GM12878 (cell line): ENCODE measurements at regions not wholly inside any gene's neighbourhood (a gene's known extent, or its start where the extent isn't known, plus 50 kb on each side); places are given as distances from the start of the nearest gene placed in this dataset.
A peak's percentile ranks its signal among the peaks of the same experiment; 100 is the strongest.

Experiments
- ATAC-seq: fragments of 200-7000 bp; cut with Tn5 transposase; 3 replicates; pipeline ENCODE4 v1.9.1; 2020; ENCODE audit warnings: mild to moderate bottlenecking, moderate library complexity
- BruUV-seq: library from RNA; stranded (reverse); fragments of 400-500 nt; replicated peaks from 2 replicates; lab custom pipeline; 2021; lab: Mats Ljungman, UMichigan
- CTCF ChIA-PET: fragments of 300-600 bp; sonication (Branson Sonifier 250); formaldehyde crosslinking; extraction: SDS; loops from one replicate; lab custom pipeline; 2021; ENCODE audit warnings: inconsistent platforms; lab: Yijun Ruan, JAX
- POLR2A ChIA-PET: fragments of 350-600 bp; formaldehyde crosslinking; extraction: SDS; loops from one replicate; lab custom pipeline; 2021; ENCODE audit warnings: inconsistent platforms; lab: Charles Lee
- RAD21 ChIA-PET: fragments of 300-600 bp; sonication (Branson Sonifier 250); formaldehyde crosslinking; loops from one replicate; lab custom pipeline; 2023; ENCODE audit warnings: antibody characterized with exemption; ENCODE audit not compliant: unreplicated experiment; lab: Charles Lee
- SMC1A ChIA-PET: fragments of 300-600 bp; sonication (Branson Sonifier 250); formaldehyde crosslinking; loops from one replicate; lab custom pipeline; 2023; ENCODE audit not compliant: unreplicated experiment, uncharacterized antibody; lab: Charles Lee
- DNase-seq: peaks from one replicate; pipeline ENCODE4 v3.0.0-alpha.2; 2011; ENCODE audit warnings: low read depth, low spot score
- FAIRE-seq: peaks from 3 replicates; lab custom pipeline; 2011; peaks lifted over from hg19 to GRCh38; lab: Jason Lieb, UNC
- H2AFZ ChIP-seq: 2 replicates; pipeline ENCODE4 v1.6.0; 2011; ENCODE audit warnings: low read depth, low read length, control low read depth; ENCODE audit not compliant: control insufficient read depth
- H3K27ac ChIP-seq: 2 replicates; pipeline ENCODE4 v1.5.1; 2011; ENCODE audit warnings: control low read depth; ENCODE audit not compliant: control insufficient read depth, insufficient read depth
- H3K27me3 ChIP-seq, 2 experiments: replicated peaks in 1 of 2; 2 replicates each; pipeline versions ENCODE4 v1.6.0 to v1.6.1; 2011; ENCODE audit warnings: low read length in 1 of 2; ENCODE audit not compliant: control insufficient read depth in 2 of 2, insufficient read depth in 2 of 2
- H3K36me3 ChIP-seq, 2 experiments: 2 replicates each; pipeline ENCODE4 v1.5.1; 2011; ENCODE audit warnings: low read length in 1 of 2; ENCODE audit not compliant: control insufficient read depth in 2 of 2, insufficient read depth in 2 of 2
- H3K4me1 ChIP-seq: 2 replicates; pipeline ENCODE4 v1.6.1; 2011; ENCODE audit warnings: mild to moderate bottlenecking, low read length, moderate library complexity, mixed read lengths; ENCODE audit not compliant: control insufficient read depth, insufficient read depth
- H3K4me2 ChIP-seq: 2 replicates; pipeline ENCODE4 v1.6.0; 2011; ENCODE audit warnings: control low read depth; ENCODE audit not compliant: control insufficient read depth, insufficient read depth
- H3K4me3 ChIP-seq: fragments of 200-600 bp; sonication (generic); 2 replicates; pipeline ENCODE4 v1.5.1; 2016
- H3K79me2 ChIP-seq: 2 replicates; pipeline ENCODE4 v1.6.0; 2011; ENCODE audit warnings: low read length; ENCODE audit not compliant: control insufficient read depth, insufficient read depth
- H3K9ac ChIP-seq: 2 replicates; pipeline ENCODE4 v1.8.0; 2011; ENCODE audit warnings: low read length, control low read depth, mixed read lengths; ENCODE audit not compliant: control insufficient read depth, insufficient read depth
- H3K9me3 ChIP-seq: replicated peaks from 3 replicates; pipeline ENCODE4 v1.5.1; 2011; ENCODE audit warnings: mild to moderate bottlenecking, low read length; ENCODE audit not compliant: control insufficient read depth, insufficient read depth
- H4K20me1 ChIP-seq: 2 replicates; pipeline ENCODE4 v1.6.0; 2011; ENCODE audit not compliant: control insufficient read depth, insufficient read depth
- ATF2 ChIP-seq: IDR thresholded peaks from 2 replicates; pipeline ENCODE4 v1.6.1; 2012; ENCODE audit warnings: low read length, inconsistent platforms
- BHLHE40 ChIP-seq, 2 experiments: fragments of 450-650 bp in 1 of 2; IDR thresholded peaks; 2 replicates each; pipeline ENCODE4 v1.6.1; 2011 to 2017; ENCODE audit warnings: low read depth in 2 of 2, borderline replicate concordance in 1 of 2, improper control_type of control experiment in 1 of 2, low read length in 1 of 2, mild to moderate bottlenecking in 1 of 2
- BMI1 ChIP-seq: fragments of 450-650 bp; IDR thresholded peaks from 2 replicates; pipeline ENCODE4 v1.6.1; 2016; ENCODE audit warnings: mild to moderate bottlenecking, moderate library complexity, borderline replicate concordance
- CHD2 ChIP-seq: IDR thresholded peaks from 2 replicates; pipeline ENCODE4 v1.6.1; 2011; ENCODE audit warnings: low read depth, low read length, improper control_type of control experiment, borderline replicate concordance
- DPF2 ChIP-seq: fragments of 450-650 bp; IDR thresholded peaks from 2 replicates; pipeline ENCODE4 v1.6.1; 2017; ENCODE audit warnings: mild to moderate bottlenecking
- E2F4 ChIP-seq: IDR thresholded peaks from 2 replicates; pipeline ENCODE4 v1.6.1; 2012; ENCODE audit warnings: low read depth, low read length, improper control_type of control experiment
- EGR1 ChIP-seq, 2 experiments: IDR thresholded peaks; 1 replicate in 1 of 2; 2 replicates in 1 of 2; pipeline ENCODE4 v1.6.1; 2011 to 2012; ENCODE audit warnings: low read depth in 2 of 2, low read length in 2 of 2, borderline replicate concordance in 1 of 2, mild to moderate bottlenecking in 1 of 2, moderate library complexity in 1 of 2
- ESRRA ChIP-seq: IDR thresholded peaks from 2 replicates; pipeline ENCODE4 v1.6.1; 2012; ENCODE audit warnings: mild to moderate bottlenecking, low read length, improper control_type of control experiment
- KDM1A ChIP-seq: fragments of 200-600 bp; sonication (generic); IDR thresholded peaks from 2 replicates; pipeline ENCODE4 v1.6.1; 2016; ENCODE audit warnings: borderline replicate concordance
- NR2F1 ChIP-seq: fragments of 450-650 bp; conservative IDR thresholded peaks from 2 replicates; pipeline ENCODE4 v1.6.1; 2017; ENCODE audit warnings: mild to moderate bottlenecking
- RAD51 ChIP-seq: fragments of 450-650 bp; IDR thresholded peaks from 2 replicates; pipeline ENCODE4 v1.6.1; 2016; ENCODE audit warnings: moderate library complexity, mild to moderate bottlenecking, inconsistent platforms
- ZNF207 ChIP-seq: fragments of 450-650 bp; IDR thresholded peaks from 2 replicates; pipeline ENCODE4 v1.6.1; 2014; ENCODE audit warnings: antibody characterized with exemption, mild to moderate bottlenecking, borderline replicate concordance
- ZNF384 ChIP-seq: IDR thresholded peaks from 2 replicates; pipeline ENCODE4 v1.6.1; 2012; ENCODE audit warnings: low read depth, mild to moderate bottlenecking, low read length, improper control_type of control experiment, borderline replicate concordance
- ZZZ3 ChIP-seq: IDR thresholded peaks from 2 replicates; pipeline ENCODE4 v1.6.1; 2011; ENCODE audit warnings: low read depth; ENCODE audit not compliant: control insufficient read depth, insufficient read length
- WGBS: methylation state at CpG from one replicate; pipeline ENCODE4 v1.1.6; 2016; ENCODE audit warnings: low lambda C conversion rate; ENCODE audit not compliant: insufficient replicate concordance, insufficient coverage; ENCODE audit errors: missing lambda C conversion rate; 5-methylcytosine and 5-hydroxymethylcytosine counted together
- in situ Hi-C: fragments of 300-500 bp; cut with MboI; formaldehyde crosslinking; loops from 9 replicates; pipeline ENCODE4 v1.14.3; 2018; ENCODE audit warnings: mixed read lengths
- intact Hi-C: fragments of 100-400 bp; cut with micrococcal nuclease; formaldehyde crosslinking; loops from one replicate; pipeline ENCODE4 v1.14.2; 2022; ENCODE audit not compliant: unreplicated experiment

- WGBS: 10% methylated on average over 10 of the region's 10 CpGs
- intact Hi-C loops (no loop called here), in situ Hi-C loops (no loop called here)
- CTCF ChIA-PET: no interaction called here
- peak; percentile 26; the same call in 1 of the 3 replicates for ATAC-seq
- Histone ChIP-seq H3K36me3 (no peaks in the 10 kb centered on the region), H3K27me3 (peaks cover 0 to 2% of the 10 kb centered on the region in 2 experiments; a peak in 2 of 4 replicates), H3K4me1 (no peaks in the 10 kb centered on the region), H3K27ac (no peak overlapping the region), H3K9ac (no peak overlapping the region), H2AFZ (no peak overlapping the region), H4K20me1 (no peaks in the 10 kb centered on the region), H3K79me2 (no peaks in the 10 kb centered on the region), H3K9me3 (no peaks in the 10 kb centered on the region; the same call in 2 of the 3 replicates), H3K4me3 (no peak overlapping the region), H3K4me2 (no peak overlapping the region)
- TF ChIP-seq KDM1A (no peak), ATF2 (no peak), RAD51 (no peak), ZNF207 (no peak), BMI1 (no peak), CHD2 (no peak), E2F4 (no peak), BHLHE40 (IDR thresholded peaks at IDR 0.05; ENCODE audit: borderline replicate concordance in 1 of 2, low read depth in 2 of 2, low read length in 1 of 2) (no peak), EGR1 (IDR thresholded peaks at IDR 0.05; ENCODE audit: borderline replicate concordance in 1 of 2, low read depth in 2 of 2, low read length in 2 of 2) (no peak), ZZZ3 (no peak), ESRRA (no peak), ZNF384 (no peak), NR2F1 (no peak), DPF2 (no peak)
- SMC1A ChIA-PET: no interaction called here
- RAD21 ChIA-PET: no interaction called here
- POLR2A ChIA-PET: no interaction called here
- no peak for FAIRE-seq
- DNase-seq: no peak
- BruUV-seq: no TSS peak
Measured at GRCh38 chr9:134570151-134570621, 71.4 kb upstream of the COL5A1 start.
